GM18909 (cell line): ENCODE measurements at regions not wholly inside any gene's neighbourhood (a gene's known extent, or its start where the extent isn't known, plus 50 kb on each side); places are given as distances from the start of the nearest gene placed in this dataset.

ENCODE experiments used
- ATAC-seq: cut with Tn5 transposase; IDR thresholded peaks from one replicate; pipeline ENCODE4 v1.9.1; 2021; ENCODE audit warnings: mild to moderate bottlenecking; ENCODE audit not compliant: unreplicated experiment, poor library complexity

DNA sequence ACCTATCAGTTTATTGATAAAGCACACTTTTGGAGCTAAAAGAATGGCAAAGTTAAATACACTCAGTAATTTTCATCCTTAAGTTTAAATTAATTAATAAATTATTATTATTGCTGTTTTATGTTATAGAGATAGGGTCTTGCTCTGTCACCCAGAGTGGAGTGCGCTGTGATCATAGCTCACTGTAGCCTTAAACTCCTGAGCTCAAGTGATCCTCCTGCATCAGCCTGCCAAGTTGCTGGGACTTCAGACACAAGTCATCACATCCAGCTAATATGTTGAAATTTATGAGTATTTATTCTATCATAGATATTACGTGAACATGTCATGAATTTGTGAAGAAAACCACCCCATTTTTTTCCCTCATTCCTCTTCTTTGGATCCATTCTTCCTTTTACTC is 64.2 kb downstream of the GJA1 start:
- ATAC-seq, result no peak

DNA sequence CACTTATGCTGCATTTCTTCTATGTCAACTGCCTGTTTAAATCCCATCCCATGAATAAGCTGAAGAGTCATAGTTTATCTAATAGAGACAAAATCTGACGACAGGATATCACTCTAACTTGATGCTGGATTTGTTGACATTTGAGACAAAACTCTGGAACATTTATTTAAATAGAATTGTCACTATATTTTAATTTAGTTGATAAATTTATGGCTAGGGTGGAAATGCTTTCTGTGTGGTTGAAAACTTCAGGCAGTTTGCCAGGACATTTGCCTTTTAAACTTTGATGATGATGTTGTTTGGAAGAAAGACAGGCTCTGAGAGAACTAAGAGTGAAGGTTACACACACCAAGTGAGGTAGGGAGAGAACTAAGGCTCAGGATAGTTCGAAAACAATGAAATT is 68.1 kb downstream of the GJA1 start:
- ATAC-seq, result no peak

DNA sequence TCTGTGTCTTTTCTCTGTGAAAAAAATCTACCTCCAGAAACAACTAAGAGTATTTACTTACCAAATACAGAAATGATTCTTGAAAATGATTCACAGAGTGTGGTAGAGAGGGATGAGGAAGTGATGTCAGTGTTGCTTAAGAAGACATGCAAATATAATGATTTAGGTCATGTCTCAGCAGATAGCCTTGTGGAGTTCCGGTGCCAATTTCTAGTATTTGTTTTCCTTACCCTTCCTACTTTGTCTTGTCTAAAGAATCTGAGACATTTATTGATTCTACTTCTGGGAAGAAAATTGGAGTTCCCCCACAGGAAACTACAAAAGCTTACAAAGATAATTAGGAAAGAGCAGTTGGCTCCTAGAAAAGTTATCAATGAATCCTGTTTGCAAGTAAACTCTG is 68.8 kb downstream of the GJA1 start:
- ATAC-seq, result peak; percentile 68

DNA sequence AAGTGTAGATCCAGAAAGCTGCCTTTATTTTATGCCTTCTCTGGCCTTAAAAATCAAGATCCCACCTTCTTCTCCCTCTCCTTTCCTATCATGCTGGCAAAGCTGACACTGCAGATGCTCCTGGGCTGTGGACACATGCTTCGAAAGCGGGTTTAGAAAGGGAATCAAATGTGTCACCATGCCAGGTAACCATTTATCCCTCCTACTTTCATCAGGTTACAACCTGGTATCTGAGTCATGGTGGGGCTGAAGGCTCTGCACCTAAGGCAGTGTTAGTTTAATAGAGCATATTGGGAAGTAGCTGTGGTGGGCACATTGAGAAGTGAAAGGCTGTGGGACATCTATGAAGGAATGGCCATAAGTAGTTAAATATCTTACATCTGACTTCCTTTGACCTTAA is 69.8 kb downstream of the GJA1 start:
- no peak for ATAC-seq

DNA sequence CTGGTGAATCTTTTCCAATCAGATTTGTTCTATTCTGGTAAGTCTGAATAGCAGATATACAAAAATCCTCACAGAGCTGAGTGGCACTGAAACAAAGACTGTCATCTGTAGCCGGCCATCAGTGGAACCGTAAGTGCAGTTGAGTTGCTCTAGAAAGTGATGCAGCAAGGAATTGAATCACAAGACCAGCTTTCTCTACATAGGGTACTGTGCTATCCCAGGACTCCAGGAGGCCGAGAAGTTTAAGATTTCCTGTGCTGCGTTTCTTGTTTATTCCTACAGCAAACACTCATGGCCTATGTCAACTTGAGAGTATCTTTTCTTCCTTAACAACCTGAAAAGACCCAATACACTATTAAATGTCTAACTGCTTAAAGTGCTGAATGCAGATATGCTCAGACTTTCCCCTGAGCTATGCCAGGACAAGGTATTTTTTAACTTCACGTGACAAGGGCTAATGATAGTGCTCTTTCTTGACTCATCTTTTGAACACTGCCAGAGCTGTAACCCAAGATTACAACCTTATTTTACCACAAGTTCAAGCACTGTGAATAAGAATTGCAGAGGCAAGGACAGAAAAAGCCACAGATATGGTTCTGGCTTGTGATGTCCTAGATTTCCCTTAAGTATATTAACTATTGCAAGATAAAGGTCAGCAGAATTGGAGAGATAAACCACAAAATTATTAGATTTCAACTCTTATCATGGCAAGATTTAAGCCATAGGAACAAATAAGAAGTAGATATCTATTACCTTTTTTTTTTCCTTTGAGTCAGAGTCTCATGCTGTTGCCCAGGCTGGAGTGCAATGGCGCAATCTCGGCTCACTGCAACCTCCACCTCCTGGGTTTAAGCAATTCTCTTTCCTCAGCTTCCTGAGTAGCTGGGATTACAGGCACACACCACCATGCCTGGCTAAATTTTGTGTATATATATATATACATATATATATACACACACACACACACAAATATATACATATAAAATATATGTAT is 71.6 kb downstream of the GJA1 start:
- ATAC-seq, result no peak

DNA sequence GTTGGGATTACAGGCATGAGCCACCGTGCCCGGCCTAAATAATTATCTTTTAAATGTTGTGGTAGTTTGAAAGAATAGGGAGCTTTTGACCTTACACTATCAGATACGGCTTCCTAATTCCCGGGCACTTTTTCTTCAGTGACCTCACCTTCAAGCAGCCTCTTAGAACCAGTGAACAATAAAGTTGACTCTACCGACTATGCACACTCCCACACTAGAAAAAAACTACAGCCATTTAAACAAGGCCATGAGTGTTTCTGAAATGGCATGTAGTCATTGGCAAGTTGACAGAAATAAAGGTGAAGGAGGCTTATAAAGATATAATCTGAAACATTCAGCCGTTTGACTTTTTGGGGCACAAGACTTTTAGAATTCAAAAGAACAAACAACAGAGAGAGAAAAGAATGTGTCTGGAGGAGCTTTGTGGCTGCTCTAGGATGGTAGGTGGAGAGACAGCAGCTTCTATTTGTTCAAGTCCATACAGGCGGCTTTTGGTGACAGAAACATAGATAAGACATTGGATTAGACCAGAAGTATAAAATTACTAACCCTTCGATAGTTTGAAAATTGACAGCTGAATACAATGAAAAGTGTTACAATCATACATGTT is 75.2 kb downstream of the GJA1 start:
- no peak for ATAC-seq

DNA sequence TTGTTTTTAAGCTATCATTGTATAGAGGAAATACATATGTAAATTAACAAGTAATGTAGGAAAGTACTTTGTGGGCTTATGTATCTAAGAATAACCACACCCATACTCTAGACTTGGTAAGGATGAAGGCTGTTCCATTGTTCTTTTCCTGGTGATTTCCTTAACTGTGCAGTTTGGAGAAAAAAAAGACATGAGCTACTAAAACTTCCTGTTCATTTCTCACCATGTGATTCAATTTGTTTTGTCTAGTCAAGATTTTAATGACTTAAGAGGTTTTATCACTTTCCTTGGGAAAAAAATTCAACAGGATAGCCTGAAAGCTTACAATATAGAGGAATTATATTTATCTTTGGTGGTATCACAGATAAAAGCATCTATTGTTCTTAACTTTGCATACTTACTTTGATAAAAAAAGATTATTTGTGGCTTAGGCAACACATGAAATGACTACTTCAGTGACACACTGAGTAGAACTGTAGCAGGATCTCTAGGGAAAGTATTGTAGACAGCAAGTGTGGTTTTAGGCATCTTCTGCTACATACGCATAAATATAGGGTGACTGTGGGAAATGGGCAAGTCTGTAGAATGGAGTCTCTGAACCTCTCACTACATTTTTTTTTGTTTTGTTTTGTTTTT is 80.3 kb downstream of the GJA1 start:
- no peak for ATAC-seq

DNA sequence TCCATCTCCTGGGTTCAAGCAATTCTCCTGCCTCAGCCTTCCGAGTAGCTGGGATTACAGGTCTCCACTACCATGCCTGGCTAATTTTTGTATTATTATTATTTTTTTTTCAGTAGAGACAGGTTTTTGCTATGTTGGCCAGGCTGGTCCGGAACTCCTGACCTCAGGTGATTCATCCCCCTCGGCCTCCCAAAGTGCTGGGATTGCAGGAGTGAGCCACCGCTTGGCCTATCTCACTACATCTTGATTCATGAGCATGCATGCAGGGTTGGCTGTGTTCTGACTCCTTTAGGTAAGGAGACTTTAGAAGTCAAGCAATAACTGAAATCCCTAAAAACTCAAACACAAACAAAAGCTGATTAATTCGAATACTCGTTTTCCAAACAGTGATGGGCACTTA is 80.9 kb downstream of the GJA1 start:
- no peak for ATAC-seq

DNA sequence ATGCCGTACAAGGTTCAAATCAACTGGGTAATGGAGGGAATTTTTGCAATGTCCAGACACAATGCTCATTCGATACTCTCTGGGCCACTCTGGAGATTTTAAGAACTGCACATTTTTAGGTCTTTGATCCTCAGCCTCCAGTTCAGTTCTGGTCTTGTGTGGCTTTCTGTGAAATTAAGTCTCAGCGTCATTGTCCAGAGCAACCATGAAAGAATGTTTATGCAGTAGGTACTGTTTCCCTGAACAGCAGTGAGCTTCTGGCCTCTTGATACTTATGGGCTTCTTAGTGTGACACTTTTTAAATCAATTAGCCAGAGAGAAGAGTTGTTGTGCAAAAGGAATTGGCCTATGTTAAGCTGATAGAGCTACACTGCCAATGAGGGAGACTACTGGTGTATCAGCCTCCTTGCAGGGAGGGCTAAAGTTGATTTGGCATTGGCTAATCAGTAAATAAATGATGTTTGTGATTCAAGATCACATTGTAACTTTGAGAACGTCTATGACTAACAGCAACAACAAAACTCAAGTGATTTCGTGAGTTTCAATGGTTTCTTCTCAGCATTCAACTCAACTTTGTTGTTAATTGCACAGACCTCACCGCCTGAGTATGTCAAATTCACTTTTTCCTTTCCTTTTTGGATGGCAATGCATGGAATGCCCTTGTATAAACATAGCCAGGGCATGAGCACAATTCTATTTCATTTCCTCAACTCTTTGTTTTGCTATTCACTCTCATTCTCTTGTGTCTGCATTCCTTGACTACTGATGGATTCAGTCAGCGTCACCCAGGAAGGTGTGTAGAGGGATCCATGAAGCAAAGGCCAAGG is 85.1 kb downstream of the GJA1 start:
- no peak for ATAC-seq

DNA sequence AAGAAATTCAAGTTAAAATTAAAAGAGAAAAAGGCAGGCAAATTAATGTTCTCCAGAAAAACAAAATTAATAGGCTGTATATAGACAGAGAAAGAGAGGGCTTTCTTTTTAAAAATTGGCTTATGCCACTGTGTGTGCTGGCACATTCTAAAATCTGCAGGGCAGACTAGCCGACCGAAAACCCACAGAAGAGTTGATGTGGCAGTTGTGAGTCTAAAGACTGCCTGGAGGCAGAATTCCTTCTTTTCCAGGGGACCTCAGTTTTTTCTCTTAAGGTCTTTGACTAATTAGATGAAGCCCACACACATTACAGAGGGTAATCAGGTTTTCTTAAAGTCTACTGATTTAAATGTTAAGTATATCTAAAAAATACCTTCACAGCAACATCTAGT is 85.7 kb downstream of the GJA1 start:
- ATAC-seq, result no peak

DNA sequence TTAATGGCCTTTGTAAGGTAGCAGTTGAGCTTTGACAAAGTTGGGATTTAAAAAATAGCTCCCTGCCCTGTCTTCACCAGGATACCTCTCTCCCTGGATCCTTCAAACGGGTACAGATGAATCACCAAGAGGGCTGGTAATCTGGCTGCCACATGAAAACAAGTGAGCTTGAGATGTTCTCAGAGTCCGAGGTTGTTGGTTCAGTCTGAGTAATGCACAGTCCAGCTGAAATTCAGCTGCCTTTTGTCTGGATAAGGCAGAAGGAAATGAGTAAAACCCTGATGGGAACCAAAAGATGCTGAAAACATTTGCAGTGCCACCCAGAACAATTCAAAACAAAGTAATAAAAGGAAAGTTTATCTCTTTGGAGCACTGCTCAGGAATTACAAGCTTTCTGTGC is 86.8 kb downstream of the GJA1 start:
- ATAC-seq, result no peak

DNA sequence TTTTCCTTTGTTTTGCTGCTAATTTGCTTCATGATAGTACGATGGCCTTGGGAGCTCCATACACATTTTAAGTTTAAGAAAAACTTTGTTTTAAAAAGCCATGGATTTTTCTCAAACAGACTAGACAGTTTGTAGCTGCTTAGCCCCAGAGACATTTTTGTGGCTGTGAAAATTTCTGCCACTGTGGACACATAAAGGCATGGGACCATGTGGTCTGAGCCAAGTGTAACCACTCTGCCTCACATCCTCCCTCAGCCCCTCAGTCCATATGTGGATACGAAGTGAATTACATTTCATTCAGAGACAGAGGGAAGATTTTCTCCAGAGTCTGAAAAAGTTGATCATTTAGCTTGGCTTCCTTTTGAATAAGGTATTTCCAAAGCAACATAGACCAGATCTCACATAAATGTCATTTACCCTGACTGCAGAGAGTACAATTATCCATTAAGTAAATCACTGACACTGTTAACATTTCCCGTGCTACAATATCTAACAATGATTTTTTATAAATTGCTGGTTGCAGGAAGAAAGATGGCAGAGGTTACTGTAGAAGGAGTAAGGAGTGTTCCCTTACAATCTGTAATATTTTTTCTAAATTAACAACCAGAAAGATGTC is 87.4 kb downstream of the GJA1 start:
- no peak for ATAC-seq

DNA sequence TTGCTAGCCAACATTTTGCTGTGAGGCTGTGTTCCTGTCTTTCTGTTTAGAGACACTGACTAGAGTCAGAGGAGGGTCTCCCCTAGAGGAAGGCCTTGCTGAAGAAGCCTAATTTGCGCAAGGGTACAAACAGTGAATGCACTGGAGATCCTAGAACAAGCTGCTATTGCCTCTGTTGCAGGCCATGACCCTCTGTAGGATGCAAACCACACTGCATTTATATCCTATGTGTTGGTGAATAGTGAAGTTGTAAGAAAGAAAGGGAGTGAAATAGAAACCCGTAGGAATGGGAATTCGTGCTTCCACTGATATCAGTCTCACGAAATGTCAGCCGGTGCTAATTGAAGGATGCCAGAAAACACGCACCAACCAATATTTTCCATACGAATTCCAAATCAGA is 88.2 kb downstream of the GJA1 start:
- ATAC-seq, result no peak

DNA sequence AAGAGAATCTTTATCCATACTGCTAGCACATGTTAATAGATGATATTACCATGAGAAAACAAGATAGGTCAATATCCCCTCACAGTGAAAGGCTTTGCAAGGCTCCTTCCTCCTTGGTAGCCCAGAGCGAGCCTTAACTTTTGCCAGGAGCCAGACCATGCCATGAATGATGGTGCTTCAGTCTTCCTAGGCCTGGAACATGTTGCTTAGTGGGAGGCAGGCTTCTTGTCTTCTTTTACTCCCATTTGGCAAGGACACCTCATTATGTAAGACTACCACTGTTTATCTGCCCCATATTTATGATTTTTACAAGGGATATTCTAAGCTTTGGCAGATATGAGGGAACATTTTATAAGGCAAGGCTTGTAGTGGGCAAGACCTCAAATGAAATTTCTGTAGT is 90.8 kb downstream of the GJA1 start:
- no peak for ATAC-seq

DNA sequence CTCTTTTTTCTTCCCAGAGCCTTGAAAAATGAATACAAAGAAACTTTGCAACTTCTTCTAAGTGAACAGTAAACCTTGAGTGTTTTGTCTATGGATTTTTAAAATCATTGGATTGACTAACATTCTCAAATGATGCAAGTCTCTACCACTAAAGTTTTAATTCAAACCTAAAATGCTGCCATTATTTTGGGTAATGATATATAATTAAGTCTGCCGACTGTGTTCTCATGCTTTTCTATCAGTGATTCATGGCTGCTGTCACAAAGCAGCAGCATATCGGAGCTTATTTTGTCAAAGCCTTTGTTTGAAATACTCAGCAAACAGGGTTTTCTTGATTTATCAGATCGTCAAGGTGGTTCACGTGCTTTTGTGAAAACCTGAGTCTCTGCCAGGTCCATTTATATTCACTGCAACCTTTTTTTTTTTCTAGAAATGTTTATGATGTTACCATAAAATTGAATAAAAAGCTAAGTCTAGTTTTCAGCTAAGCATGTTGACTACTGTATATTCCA is 96.3 kb downstream of the GJA1 start:
- no peak for ATAC-seq

DNA sequence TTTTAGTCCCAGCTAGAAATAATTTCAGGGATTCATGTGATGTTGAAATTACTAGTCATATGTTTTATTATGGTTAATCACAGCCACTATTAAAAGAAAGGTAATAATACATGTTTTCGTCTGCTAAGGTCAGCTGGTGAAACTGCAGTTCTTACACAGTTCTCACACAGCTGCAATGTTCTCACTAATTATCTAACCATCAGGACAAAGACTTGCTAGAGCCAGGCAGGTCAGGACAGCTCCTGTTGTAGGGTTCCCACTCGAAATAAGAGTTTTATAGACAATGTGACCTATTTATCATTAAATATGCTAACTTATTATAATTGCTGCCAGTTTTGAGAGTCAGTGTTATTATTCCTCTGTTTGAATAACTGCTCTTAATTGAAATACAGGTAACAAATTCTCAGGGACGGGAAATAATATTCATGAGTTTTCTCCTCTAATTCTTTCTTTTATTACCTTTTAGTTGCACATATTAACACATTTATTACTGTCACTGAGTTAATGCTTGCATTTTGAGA is 97.9 kb downstream of the GJA1 start:
- ATAC-seq, result no peak

DNA sequence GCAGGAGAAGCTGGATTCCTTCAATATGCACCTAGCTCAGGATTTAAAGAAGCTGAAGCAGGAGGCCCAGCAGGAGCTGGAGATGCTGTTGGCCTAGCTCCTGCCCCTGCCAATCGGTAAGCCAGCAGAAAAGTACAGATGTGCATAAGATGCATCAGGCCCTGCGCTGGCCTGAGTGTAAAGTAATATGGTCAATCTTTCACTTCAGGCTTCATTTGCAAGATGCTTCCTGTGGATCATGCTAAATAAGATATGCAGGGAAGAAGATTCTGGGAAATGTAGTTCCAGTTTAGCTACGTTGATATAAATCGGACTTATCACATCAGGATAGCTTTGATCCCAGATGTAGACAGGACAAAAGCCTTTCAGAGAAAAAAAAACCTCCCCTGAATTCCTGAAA is 100.3 kb downstream of the GJA1 start:
- no peak for ATAC-seq

DNA sequence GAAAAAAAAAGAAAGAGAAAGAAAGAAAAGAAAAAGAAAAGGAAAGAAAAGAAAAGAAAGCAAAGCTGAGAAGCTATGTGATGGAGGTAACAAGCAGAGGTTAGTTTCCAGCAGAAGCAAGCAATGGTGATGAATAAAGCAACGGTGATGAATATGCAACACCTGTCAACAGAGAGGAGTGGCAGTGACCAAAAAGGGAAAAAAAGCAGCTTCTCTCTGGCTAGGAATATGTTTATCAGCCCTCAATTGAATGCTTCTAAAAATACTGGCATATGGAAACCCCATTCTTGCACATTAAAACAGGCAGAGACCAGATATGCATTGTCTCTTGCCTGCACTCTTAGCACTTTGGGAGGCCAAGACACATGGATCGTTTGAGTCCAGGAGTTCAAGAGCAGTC is 100.9 kb downstream of the GJA1 start:
- no peak for ATAC-seq

DNA sequence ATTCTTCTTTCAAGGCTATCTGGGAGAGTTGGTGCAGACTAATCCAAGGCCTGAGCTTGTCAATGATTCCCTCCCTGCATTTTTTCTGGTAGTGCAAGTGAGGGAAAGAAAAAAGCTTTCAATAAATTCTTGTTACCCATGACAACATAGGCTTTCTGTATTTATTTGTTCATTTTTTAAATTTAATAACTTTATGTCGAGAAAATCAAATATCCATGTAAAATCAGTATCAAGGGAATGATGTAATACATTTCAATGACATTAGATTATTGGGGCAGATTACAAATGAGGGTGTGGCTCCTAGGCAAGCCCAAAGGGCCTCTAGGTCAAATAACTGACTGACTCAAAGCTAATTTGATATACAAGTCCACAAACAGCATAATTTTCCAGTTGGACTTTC is 104.0 kb downstream of the GJA1 start:
- no peak for ATAC-seq

DNA sequence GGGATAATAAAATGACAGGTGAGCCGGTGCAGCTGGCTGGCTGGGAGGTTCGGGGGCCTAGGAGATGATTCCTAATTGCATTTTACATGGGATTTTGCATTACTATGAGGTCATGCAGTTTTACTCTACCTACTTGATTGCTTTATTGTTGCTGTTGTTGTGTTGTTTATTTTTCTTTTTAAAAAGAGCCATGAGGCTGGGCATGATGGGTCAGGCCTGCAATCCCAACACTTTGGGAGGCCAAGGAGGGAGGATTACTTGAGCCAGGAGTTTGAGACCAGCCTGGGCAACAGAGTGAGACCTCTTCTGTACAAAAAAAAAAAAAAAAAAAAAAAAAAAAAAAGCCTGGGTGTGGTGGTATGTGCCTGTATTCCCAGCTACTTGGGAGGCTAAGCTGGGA is 104.8 kb downstream of the GJA1 start:
- no peak for ATAC-seq
